ENCODE measurements at regions not wholly inside any gene's neighbourhood (a gene's known extent, or its start where the extent isn't known, plus 50 kb on each side); places are given as distances from the start of the nearest gene placed in this dataset.

GRCh38 chr7:114087653-114088469 lies 169.1 kb upstream of the PPP1R3A start (continued):
- TF ChIP-seq, protein P1, sequence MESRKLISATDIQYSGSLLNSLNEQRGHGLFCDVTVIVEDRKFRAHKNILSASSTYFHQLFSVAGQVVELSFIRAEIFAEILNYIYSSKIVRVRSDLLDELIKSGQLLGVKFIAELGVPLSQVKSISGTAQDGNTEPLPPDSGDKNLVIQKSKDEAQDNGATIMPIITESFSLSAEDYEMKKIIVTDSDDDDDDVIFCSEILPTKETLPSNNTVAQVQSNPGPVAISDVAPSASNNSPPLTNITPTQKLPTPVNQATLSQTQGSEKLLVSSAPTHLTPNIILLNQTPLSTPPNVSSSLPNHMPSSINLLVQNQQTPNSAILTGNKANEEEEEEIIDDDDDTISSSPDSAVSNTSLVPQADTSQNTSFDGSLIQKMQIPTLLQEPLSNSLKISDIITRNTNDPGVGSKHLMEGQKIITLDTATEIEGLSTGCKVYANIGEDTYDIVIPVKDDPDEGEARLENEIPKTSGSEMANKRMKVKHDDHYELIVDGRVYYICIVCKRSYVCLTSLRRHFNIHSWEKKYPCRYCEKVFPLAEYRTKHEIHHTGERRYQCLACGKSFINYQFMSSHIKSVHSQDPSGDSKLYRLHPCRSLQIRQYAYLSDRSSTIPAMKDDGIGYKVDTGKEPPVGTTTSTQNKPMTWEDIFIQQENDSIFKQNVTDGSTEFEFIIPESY (IDR thresholded peaks at IDR 0.05; ENCODE audit: extremely low read depth, insufficient replicate concordance, low read length) = no peak
- no peak for TF ChIP-seq POLR2A (IDR thresholded peaks at IDR 0.05; ENCODE audit: borderline replicate concordance, extremely low read depth, insufficient read depth, insufficient read length)
- no peak for TF ChIP-seq ZNF274 (IDR thresholded peaks at IDR 0.05; ENCODE audit: low read depth, low read length)
- TF ChIP-seq POLR2AphosphoS5 (IDR thresholded peaks at IDR 0.05; ENCODE audit: low read depth, low read length) = no peak
- no peak for TF ChIP-seq SRF (IDR thresholded peaks at IDR 0.05; ENCODE audit: low read depth)
- TF ChIP-seq FOSL1 (IDR thresholded peaks at IDR 0.05; ENCODE audit: low read depth) = no peak
- no peak for TF ChIP-seq TCF7L2 (IDR thresholded peaks at IDR 0.05; ENCODE audit: borderline replicate concordance, extremely low read depth, insufficient read depth, insufficient read length)
- no peak for TF ChIP-seq ELF1 (IDR thresholded peaks at IDR 0.05; ENCODE audit: borderline replicate concordance, low read depth)

DNA sequence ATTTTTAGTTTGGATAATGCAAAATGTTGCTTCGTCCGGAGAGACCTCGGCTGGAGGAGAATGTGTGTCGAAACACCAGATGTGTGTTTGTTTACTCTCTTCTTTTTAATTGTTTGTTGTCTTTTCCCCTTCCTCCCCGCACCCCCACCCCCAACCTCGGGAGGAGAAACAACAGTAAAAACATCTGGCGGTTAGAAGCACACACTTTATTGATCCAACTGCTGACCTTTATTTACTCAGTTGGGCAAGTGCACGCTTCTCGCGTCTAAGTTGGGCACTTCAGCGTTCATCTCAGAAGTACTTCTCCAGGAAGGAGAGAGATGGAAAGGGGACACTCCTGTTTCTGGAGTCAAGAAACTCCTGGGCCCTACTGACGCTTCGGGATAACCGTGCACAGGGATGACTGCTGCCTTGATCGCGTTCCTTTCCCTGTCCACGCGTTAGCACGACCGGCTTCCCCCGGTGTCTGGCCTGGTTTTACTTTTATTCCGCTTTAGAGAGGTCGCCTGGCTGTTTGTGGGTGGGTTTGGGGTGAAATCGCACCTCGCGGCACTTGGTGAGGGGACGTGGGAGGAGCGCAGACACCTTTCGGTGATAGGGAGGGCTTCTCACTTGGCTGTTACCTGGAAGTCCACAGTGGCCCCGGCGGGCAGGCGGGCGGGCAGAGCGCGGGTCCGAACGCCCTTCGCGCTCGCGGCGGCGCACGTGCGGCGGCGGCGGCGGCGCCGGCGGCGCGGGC lies 168.3 kb upstream of the PPP1R3A start:
- peak; percentile 3; the same call in 1 of the 2 replicates for ATAC-seq
- intact Hi-C loops (cut with micrococcal nuclease) = loop anchor here (1.0 to 10.0 kb wide), 2 partner anchors 318 to 1588 kb away; no protein-coding TSS in a partner anchor
- H2AFZ ChIP-seq (ENCODE audit: low read depth, low read length, poor library complexity, severe bottlenecking) = peak overlapping the region; percentile 92
- TF ChIP-seq CEBPB (IDR thresholded peaks at IDR 0.05; ENCODE audit: low read depth) = no peak
- TF ChIP-seq POLR2AphosphoS5 (IDR thresholded peaks at IDR 0.05; ENCODE audit: low read depth, low read length) = no peak
- no peak for TF ChIP-seq SRF (IDR thresholded peaks at IDR 0.05; ENCODE audit: low read depth)
- no peak for TF ChIP-seq JUND (IDR thresholded peaks at IDR 0.05)
- no peak for TF ChIP-seq EGR1 (IDR thresholded peaks at IDR 0.05; ENCODE audit: low read depth)
- no peak for TF ChIP-seq YY1 (IDR thresholded peaks at IDR 0.05; ENCODE audit: extremely low read depth, insufficient replicate concordance, low read depth, low read length)
- no peak for TF ChIP-seq CBX3 (IDR thresholded peaks at IDR 0.05; ENCODE audit: low read depth)
- TF ChIP-seq ZNF274 (IDR thresholded peaks at IDR 0.05; ENCODE audit: low read depth, low read length) = no peak
- TF ChIP-seq MAX (IDR thresholded peaks at IDR 0.05) = no peak
- TF ChIP-seq EZH2 (IDR thresholded peaks at IDR 0.05) = no peak
- TF ChIP-seq SIN3A (IDR thresholded peaks at IDR 0.05; ENCODE audit: low read depth) = no peak
- TF ChIP-seq ZFX (IDR thresholded peaks at IDR 0.05) = no peak
- TF ChIP-seq SP1 (IDR thresholded peaks at IDR 0.05; ENCODE audit: low read depth) = no peak
- no peak for TF ChIP-seq CTCF (IDR thresholded peaks at IDR 0.05 in 2 of 3, conservative IDR thresholded peaks at IDR 0.05 in 1 of 3; ENCODE audit: borderline replicate concordance in 1 of 3, insufficient read depth in 1 of 3, low read depth in 2 of 3, low read length in 2 of 3)
- TF ChIP-seq ELF1 (IDR thresholded peaks at IDR 0.05; ENCODE audit: borderline replicate concordance, low read depth) = no peak

More for the DNA sequence above, 168.3 kb upstream of the PPP1R3A start:
- Histone ChIP-seq H3K27me3 (ENCODE audit: insufficient read depth, low read length) (no peaks in the 10 kb centered on the region), H3K27ac (ENCODE audit: low read depth, low read length) (no peak overlapping the region), H3K9me3 (ENCODE audit: control insufficient read depth in 1 of 2, insufficient read depth in 1 of 2, low read depth in 1 of 2, low read length in 2 of 2) (no peaks in the 10 kb centered on the region), H3K9ac (ENCODE audit: low read length) (peak overlapping the region; percentile 58; the same call in 1 of the 2 replicates), H3K4me2 (ENCODE audit: low read length) (peak overlapping the region; percentile 99), H3K9me2 (ENCODE audit: insufficient read depth) (no peaks in the 10 kb centered on the region), H3K4me1 (ENCODE audit: control insufficient read depth in 1 of 2, insufficient read depth in 2 of 2, low read length in 2 of 2) (peaks cover 4 to 26% of the 10 kb centered on the region in 2 experiments; a peak in 3 of 4 replicates), H3K4me3 (replicated peaks in 1 of 2; ENCODE audit: low read depth in 1 of 2, low read length in 2 of 2) (peak overlapping the region; percentile 59 to 80), H3K36me3 (ENCODE audit: control insufficient read depth in 1 of 2, insufficient read depth in 2 of 2, low read length in 2 of 2) (no peaks in the 10 kb centered on the region), H3K79me2 (ENCODE audit: insufficient read depth, low read length) (no peaks in the 10 kb centered on the region), H4K20me1 (ENCODE audit: insufficient read depth) (no peaks in the 10 kb centered on the region)
- no TSS peak for BruUV-seq (replicated peaks)
- POLR2A ChIA-PET = interaction anchor here (0.7 kb wide), 1 partner anchor 1764 kb away, joined by 3 read pairs; no protein-coding TSS in a partner anchor
- RAD21 ChIA-PET (ENCODE audit: low non-redundant PET in 1 of 2, low total read pairs in 2 of 2, uncharacterized antibody in 2 of 2, unreplicated experiment in 2 of 2) = interaction anchor here in 1 of 2 experiments (0.7 kb wide), 1 partner anchor 1620 kb away, joined by 3 read pairs; no protein-coding TSS in a partner anchor
- no peak for DNase-seq (ENCODE audit: low read depth, low spot score)
- CTCF ChIA-PET = no interaction called here

Data from HCT116 (cell line).